Liver (tissue), 8 donors: ENCODE measurements at regions not wholly inside any gene's neighbourhood (a gene's known extent, or its start where the extent isn't known, plus 50 kb on each side); places are given as distances from the start of the nearest gene placed in this dataset.

Experiments
- DNase-seq: peaks from one replicate; pipeline ENCODE4 v3.0.0-alpha.2; 2017; ENCODE audit warnings: low spot score
- H3K27ac ChIP-seq, 2 donors: one replicate each; pipeline ENCODE4 v1.7.0; 2013; ENCODE audit warnings: inconsistent platforms in 2 of 2, low read length in 2 of 2, control low read depth in 1 of 2, low read depth in 1 of 2, mild to moderate bottlenecking in 1 of 2
- H3K27me3 ChIP-seq, 4 donors: one replicate each; pipeline versions ENCODE4 v1.6.1 to v1.7.0; 2013; ENCODE audit warnings: low read length in 3 of 4, inconsistent platforms in 1 of 4, mild to moderate bottlenecking in 1 of 4, moderate library complexity in 1 of 4; ENCODE audit not compliant: control insufficient read depth in 4 of 4, insufficient read depth in 4 of 4
- H3K36me3 ChIP-seq, 4 donors: one replicate each; pipeline versions ENCODE4 v1.6.1 to v1.7.0; 2013; ENCODE audit warnings: low read length in 3 of 4, mild to moderate bottlenecking in 3 of 4, low read depth in 1 of 4, moderate library complexity in 1 of 4; ENCODE audit not compliant: control insufficient read depth in 4 of 4, insufficient read depth in 3 of 4
- H3K4me1 ChIP-seq, 4 donors: one replicate each; pipeline versions ENCODE4 v1.6.1 to v1.7.0; 2013; ENCODE audit warnings: low read length in 3 of 4, mild to moderate bottlenecking in 3 of 4, moderate library complexity in 1 of 4; ENCODE audit not compliant: control insufficient read depth in 4 of 4, insufficient read depth in 4 of 4
- H3K4me3 ChIP-seq, 3 donors: one replicate each; pipeline versions ENCODE4 v1.6.1 to v1.7.0; 2013; ENCODE audit warnings: low read length in 3 of 3, control low read depth in 1 of 3, low read depth in 1 of 3, mild to moderate bottlenecking in 1 of 3
- H3K9ac ChIP-seq, 2 donors: one replicate each; pipeline ENCODE4 v1.7.0; 2013; ENCODE audit warnings: low read length in 2 of 2, mild to moderate bottlenecking in 2 of 2, moderate library complexity in 2 of 2, control low read depth in 1 of 2, low read depth in 1 of 2
- H3K9me3 ChIP-seq, 4 donors: one replicate each; pipeline versions ENCODE4 v1.6.1 to v1.7.0; 2013; ENCODE audit warnings: low read length in 3 of 4; ENCODE audit not compliant: control insufficient read depth in 4 of 4
- ATF3 ChIP-seq: IDR thresholded peaks from 2 replicates; pipeline ENCODE4 v1.6.1; 2016; ENCODE audit warnings: antibody characterized with exemption
- CTCF ChIP-seq: fragments of 150-350 bp; IDR thresholded peaks from 2 replicates; pipeline ENCODE4 v1.5.1; 2017; ENCODE audit warnings: improper control_type of control experiment, low read depth, low read length; ENCODE audit not compliant: missing input control
- FOXA1 ChIP-seq: IDR thresholded peaks from 2 replicates; pipeline ENCODE4 v1.6.1; 2016; ENCODE audit warnings: antibody characterized with exemption
- FOXA2 ChIP-seq: IDR thresholded peaks from 2 replicates; pipeline ENCODE4 v1.6.1; 2016; ENCODE audit warnings: antibody characterized with exemption
- GABPA ChIP-seq, 2 donors: IDR thresholded peaks in 1 of 2; conservative IDR thresholded peaks in 1 of 2; 2 replicates each; pipeline ENCODE4 v1.6.1; 2016; ENCODE audit warnings: antibody characterized with exemption in 2 of 2, mild to moderate bottlenecking in 1 of 2, moderate library complexity in 1 of 2
- HNF4A ChIP-seq, 2 donors: conservative IDR thresholded peaks; 2 replicates each; pipeline ENCODE4 v1.6.1; 2016; ENCODE audit warnings: antibody characterized with exemption in 2 of 2, mild to moderate bottlenecking in 2 of 2
- HNF4G ChIP-seq: IDR thresholded peaks from 2 replicates; pipeline ENCODE4 v1.6.1; 2016; ENCODE audit warnings: antibody characterized with exemption
- JUND ChIP-seq, 2 donors: IDR thresholded peaks; 2 replicates each; pipeline ENCODE4 v1.6.1; 2016; ENCODE audit warnings: antibody characterized with exemption in 2 of 2
- MAX ChIP-seq: IDR thresholded peaks from 2 replicates; pipeline ENCODE4 v1.6.1; 2016; ENCODE audit warnings: antibody characterized with exemption
- NR2F2 ChIP-seq: IDR thresholded peaks from 2 replicates; pipeline ENCODE4 v1.6.1; 2016; ENCODE audit warnings: antibody characterized with exemption
- RAD21 ChIP-seq, 2 donors: IDR thresholded peaks; 2 replicates each; pipeline ENCODE4 v1.6.1; 2016; ENCODE audit warnings: antibody characterized with exemption in 2 of 2, mild to moderate bottlenecking in 2 of 2
- REST ChIP-seq: IDR thresholded peaks from 2 replicates; pipeline ENCODE4 v1.6.1; 2016; ENCODE audit warnings: antibody characterized with exemption, mild to moderate bottlenecking
- RXRA ChIP-seq, 2 donors: IDR thresholded peaks; 2 replicates each; pipeline ENCODE4 v1.6.1; 2017 to 2018; ENCODE audit warnings: antibody characterized with exemption in 2 of 2, mild to moderate bottlenecking in 1 of 2
- SP1 ChIP-seq: IDR thresholded peaks from 2 replicates; pipeline ENCODE4 v1.6.1; 2018; ENCODE audit warnings: antibody characterized with exemption, mild to moderate bottlenecking
- TAF1 ChIP-seq: conservative IDR thresholded peaks from 2 replicates; pipeline ENCODE4 v1.6.1; 2016; ENCODE audit warnings: antibody characterized with exemption, mild to moderate bottlenecking
- YY1 ChIP-seq: IDR thresholded peaks from 2 replicates; pipeline ENCODE4 v1.6.1; 2016; ENCODE audit warnings: antibody characterized with exemption, mild to moderate bottlenecking
- ZBTB33 ChIP-seq: IDR thresholded peaks from 2 replicates; pipeline ENCODE4 v1.6.1; 2016; ENCODE audit warnings: antibody characterized with exemption
- WGBS: extraction: QIAGEN DNeasy Blood & Tissue Kit; methylation state at CpG from one replicate; pipeline ENCODE4 v1.1.7; 2013; 5-methylcytosine and 5-hydroxymethylcytosine counted together
- donor health status: healthy.
- donor health status: healthy.
- donor health status: healthy.
- donor health status: healthy.
- donor health status: healthy.

- TF ChIP-seq ZBTB33 (no peak), YY1 (no peak), REST (no peak), SP1 (no peak), GABPA (IDR thresholded peaks at IDR 0.05 in 1 of 2, conservative IDR thresholded peaks at IDR 0.05 in 1 of 2) (no peak), ATF3 (no peak), NR2F2 (no peak), RAD21 (IDR thresholded peaks at IDR 0.05) (no peak)
- Histone ChIP-seq H3K9me3 (no peaks in the 10 kb centered on the region), H3K9ac (no peak overlapping the region), H3K27ac (no peak overlapping the region), H3K4me3 (no peak overlapping the region), H3K4me1 (peaks cover 0 to 6% (median 0%) of the 10 kb centered on the region in 4 donors), H3K27me3 (no peaks in the 10 kb centered on the region), H3K36me3 (no peaks in the 10 kb centered on the region)
- 94% methylated on average over 1 of the region's 1 CpG for WGBS
- DNase-seq = no peak
Measured at GRCh38 chr1:234706931-234707330, 97.0 kb upstream of the IRF2BP2 start.

GRCh38 chr1:234706199-234706598 lies 96.2 kb upstream of the IRF2BP2 start:
- Histone ChIP-seq H3K4me3 (no peak overlapping the region), H3K9me3 (no peaks in the 10 kb centered on the region), H3K27ac (no peak overlapping the region), H3K27me3 (no peaks in the 10 kb centered on the region), H3K4me1 (no peaks in the 10 kb centered on the region), H3K9ac (no peak overlapping the region), H3K36me3 (no peaks in the 10 kb centered on the region)
- TF ChIP-seq NR2F2 = no peak
- no peak for TF ChIP-seq FOXA2
- no peak for TF ChIP-seq SP1
- no peak for TF ChIP-seq HNF4A (conservative IDR thresholded peaks at IDR 0.05)
- WGBS = 97% methylated on average over 3 of the region's 3 CpGs
- no peak for DNase-seq

- Histone ChIP-seq H3K36me3 (no peaks in the 10 kb centered on the region), H3K27me3 (no peaks in the 10 kb centered on the region), H3K4me1 (no peaks in the 10 kb centered on the region), H3K4me3 (no peak overlapping the region), H3K9ac (no peak overlapping the region), H3K9me3 (no peaks in the 10 kb centered on the region), H3K27ac (no peak overlapping the region)
- no peak for DNase-seq
- 76% methylated on average over 3 of the region's 3 CpGs for WGBS
- TF ChIP-seq SP1 = no peak
- no peak for TF ChIP-seq HNF4A (conservative IDR thresholded peaks at IDR 0.05)
- TF ChIP-seq HNF4G = no peak
- TF ChIP-seq ATF3 = no peak
- TF ChIP-seq FOXA1 = no peak
- no peak for TF ChIP-seq CTCF
- no peak for TF ChIP-seq NR2F2
- no peak for TF ChIP-seq TAF1
- TF ChIP-seq RXRA (IDR thresholded peaks at IDR 0.05) = no peak
- TF ChIP-seq JUND (IDR thresholded peaks at IDR 0.05) = no peak
- TF ChIP-seq YY1 = no peak
- no peak for TF ChIP-seq REST
- no peak for TF ChIP-seq MAX
Measured at GRCh38 chr1:234705615-234706014, 95.6 kb upstream of the IRF2BP2 start.
